Left cardiac atrium (tissue), 4 donors: ENCODE measurements at regions not wholly inside any gene's neighbourhood (a gene's known extent, or its start where the extent isn't known, plus 50 kb on each side); places are given as distances from the start of the nearest gene placed in this dataset.
"Not testable (repeated sequence)": the region's sequence is repeated elsewhere in the genome, so short reads cannot be mapped to it uniquely, and the experiment has no call there.

Source experiments
- ATAC-seq, 2 donors: fragments of 200-7000 bp; cut with Tn5 transposase; one replicate each; pipeline ENCODE4 v1.9.1; 2020; ENCODE audit warnings: mild to moderate bottlenecking in 2 of 2, moderate library complexity in 2 of 2
- DNase-seq: peaks from one replicate; pipeline ENCODE4 v3.0.0-alpha.2; 2020
- intact Hi-C, 2 donors: fragments of 100-400 bp; cut with DNase I; formaldehyde crosslinking; loops; one replicate each; pipeline versions ENCODE4 v1.14.1 to v1.15.1; 2022 to 2023
- donor health status: DM: no; HTN: yes; CAD: no.
- donor health status: DM: no; HTN: yes; CAD: no; lungs with severe emphysema.
- donor health status: DM: yes; HTN: yes; CAD: no.
- donor health status: Dilated cardiomyopathy.

- DNase-seq, intact Hi-C loops, ATAC-seq: not testable (repeated sequence)
These were observed 153.6 kb upstream of the BET1 start for GRCh38 chr7:94157659-94158306.

- ATAC-seq (no peak), DNase-seq (no peak)
- intact Hi-C loops: no loop called here
These were observed 156.7 kb upstream of the BET1 start for GRCh38 chr7:94160719-94161435.

GRCh38 chr7:94161476-94161875, 157.3 kb upstream of the BET1 start:
- DNase-seq: no peak
- ATAC-seq: no peak
- intact Hi-C loops: no loop called here

DNA sequence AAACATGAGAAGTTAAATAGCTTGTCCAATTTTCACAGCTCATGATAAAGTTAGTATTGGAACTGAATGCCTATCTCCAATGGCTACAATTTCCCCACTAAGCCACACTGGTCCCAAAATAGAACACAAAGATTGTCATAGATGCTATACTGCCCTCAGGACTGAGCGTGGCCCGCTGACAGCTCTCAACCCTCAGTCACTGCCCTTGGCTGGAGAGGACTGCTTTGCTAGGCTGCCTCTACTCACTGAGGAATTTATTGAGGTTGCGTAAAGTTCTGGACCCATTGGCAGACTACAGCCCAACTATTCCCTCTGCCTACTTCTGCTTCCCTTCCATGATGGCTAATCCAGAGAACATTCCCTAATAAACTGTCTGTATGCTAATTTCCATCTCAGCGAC, 165.5 kb upstream of the BET1 start:
- intact Hi-C loops: no loop called here
- ATAC-seq: no peak

GRCh38 chr7:94170836-94171235, 166.7 kb upstream of the BET1 start:
- intact Hi-C loops: no loop called here
- DNase-seq: no peak
- no peak for ATAC-seq

More for the DNA sequence above, 165.5 kb upstream of the BET1 start:
- no peak for DNase-seq

DNA sequence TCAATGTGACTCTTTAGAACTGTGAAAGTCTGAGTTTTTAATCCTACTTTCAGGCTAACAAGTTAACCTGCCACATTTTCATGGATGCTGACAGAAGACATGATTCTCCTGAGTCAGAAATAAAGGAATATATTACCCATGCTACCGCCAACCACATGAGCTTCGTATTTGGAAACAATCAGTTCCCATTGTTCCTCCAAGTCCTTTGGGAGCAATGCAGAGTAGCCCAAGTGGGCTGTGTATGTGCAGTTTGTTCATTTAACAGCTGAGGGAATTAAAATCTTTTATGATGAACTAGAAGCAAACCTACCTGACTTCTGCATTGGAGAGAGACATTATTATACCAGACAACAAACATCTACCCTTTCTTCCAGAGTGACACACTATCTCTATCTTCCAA, 169.3 kb upstream of the BET1 start:
- DNase-seq (no peak), ATAC-seq (no peak)
- intact Hi-C loops: no loop called here

- DNase-seq (no peak), ATAC-seq (no peak)
- intact Hi-C loops: no loop called here
These were observed 170.2 kb upstream of the BET1 start for GRCh38 chr7:94174375-94174774.

- intact Hi-C loops: no loop called here
- no peak for ATAC-seq
- DNase-seq: no peak
These were observed 170.8 kb upstream of the BET1 start for GRCh38 chr7:94174956-94175355.

DNA sequence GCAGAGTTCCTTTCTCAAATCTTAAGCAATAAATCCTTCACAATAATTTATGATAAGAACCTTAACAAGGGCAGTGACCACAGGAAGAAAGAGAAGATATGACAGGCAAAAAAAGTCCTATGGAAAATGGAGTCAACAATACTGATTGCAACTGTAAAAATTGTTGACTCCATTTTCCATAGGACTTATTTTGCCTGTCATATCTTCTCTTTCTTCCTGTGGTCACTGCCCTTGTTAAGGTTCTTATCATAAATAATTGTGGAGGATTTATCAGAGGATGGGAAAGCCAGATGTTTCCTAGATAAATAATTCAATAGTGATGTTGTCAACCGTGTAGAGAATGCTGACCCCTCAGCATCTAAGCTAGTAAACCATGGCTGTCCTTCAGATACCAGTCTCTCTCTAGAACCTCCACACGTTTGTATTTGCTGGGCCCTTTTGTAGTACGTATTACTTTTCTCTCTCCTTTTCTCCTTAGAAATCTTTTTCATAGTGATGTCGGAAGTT, 172.6 kb upstream of the BET1 start:
- ATAC-seq (no peak), DNase-seq (no peak)
- intact Hi-C loops: no loop called here

DNA sequence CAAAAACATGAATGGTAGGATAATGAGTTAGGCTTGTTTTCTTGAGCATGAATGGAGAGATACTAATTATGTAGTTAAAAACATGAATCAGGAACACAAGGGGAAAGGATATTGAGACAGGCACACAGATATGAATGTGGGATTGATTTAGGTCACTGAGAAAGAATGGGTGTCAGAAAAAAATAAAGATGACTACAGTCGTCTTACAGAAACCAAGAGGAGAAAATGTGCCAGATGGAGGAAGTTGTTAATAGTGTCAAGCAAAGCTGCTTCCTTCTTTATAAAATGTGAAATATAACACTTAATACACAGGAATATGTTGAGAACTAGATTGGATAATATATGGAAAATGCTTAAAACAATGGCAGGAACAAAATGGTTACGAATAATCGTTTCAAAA, 173.3 kb upstream of the BET1 start:
- DNase-seq (no peak), ATAC-seq (no peak)
- intact Hi-C loops: no loop called here

DNA sequence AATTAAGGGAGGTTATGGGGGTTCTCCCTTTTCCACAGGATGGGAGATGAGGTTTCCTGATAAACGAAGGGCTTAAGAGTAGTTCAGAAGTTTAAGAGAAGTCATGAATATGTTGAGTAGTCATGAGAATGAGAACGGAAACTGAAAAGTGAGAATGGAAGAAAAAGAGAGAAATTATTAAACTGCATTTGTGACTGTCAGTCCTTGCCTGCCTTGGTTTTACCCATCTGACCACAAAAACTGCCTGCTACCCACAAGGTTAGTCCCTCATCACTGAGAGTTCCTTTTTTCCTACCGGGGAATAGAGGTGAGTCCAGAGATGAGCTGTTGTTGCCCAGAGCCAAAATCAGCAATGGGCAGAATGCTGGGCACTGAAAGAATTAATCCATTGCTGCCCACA, 174.1 kb upstream of the BET1 start:
- intact Hi-C loops: no loop called here
- no peak for DNase-seq
- no peak for ATAC-seq

DNA sequence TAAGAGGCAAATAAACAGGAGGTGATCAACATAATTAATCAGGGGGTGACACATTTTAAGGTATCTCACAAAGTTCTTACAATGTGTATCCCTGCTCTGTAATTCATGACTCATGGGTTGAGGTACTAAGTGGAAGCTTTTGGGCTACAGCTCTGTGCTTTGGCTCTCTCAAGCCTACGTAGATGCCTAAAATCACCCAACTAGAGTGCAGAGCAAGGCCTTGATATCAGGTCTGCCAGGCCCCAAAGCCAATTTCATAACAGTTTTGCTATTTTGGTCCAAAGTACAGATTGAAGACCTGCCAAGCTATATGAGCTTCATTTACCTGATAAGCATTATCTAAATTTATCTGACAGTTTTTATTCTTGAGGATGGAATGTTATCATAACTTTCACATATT, 175.3 kb upstream of the BET1 start:
- ATAC-seq: peak in 1 of 2 donors; percentile 22
- DNase-seq: no peak
- intact Hi-C loops: no loop called here

GRCh38 chr7:94182066-94182465, 177.9 kb upstream of the BET1 start:
- DNase-seq (no peak), ATAC-seq (no peak)
- intact Hi-C loops: no loop called here

GRCh38 chr7:94182721-94183120, 178.6 kb upstream of the BET1 start:
- no peak for DNase-seq
- ATAC-seq: no peak
- intact Hi-C loops: no loop called here

DNA sequence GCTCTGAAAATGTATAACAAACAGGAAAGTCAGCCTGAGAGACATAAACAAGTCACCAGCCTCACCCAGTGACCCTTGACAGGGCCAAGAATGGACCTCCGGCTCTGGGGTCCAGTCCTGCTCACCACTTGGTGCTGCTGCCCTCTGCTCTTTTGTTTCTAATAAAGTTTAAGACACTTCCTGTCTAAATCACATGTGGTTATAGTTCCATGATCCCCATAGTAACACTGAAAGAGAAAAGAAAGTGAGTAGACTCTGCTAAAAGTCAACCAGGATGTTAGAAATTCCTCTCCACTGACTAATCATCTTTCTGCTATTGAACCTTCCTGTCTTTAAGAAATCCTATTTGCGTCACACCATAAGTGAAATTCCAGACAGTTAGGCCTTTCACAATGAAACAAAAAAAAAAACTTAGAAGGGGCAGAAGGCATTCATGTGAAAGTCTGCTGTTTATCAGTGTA, 179.2 kb upstream of the BET1 start:
- intact Hi-C loops: no loop called here
- DNase-seq (peak; percentile 26), ATAC-seq (peak; percentile 92 to 99)

- intact Hi-C loops: no loop called here
- no peak for ATAC-seq
- DNase-seq: no peak
These were observed 179.7 kb upstream of the BET1 start for GRCh38 chr7:94183891-94184290.

GRCh38 chr7:94188350-94188749, 184.2 kb upstream of the BET1 start:
- ATAC-seq (no peak), DNase-seq (no peak)
- intact Hi-C loops: no loop called here

GRCh38 chr7:94190599-94191061, 186.5 kb upstream of the BET1 start:
- peak; percentile 17 for DNase-seq
- intact Hi-C loops: no loop called here
- peak in 1 of 2 donors; percentile 54 for ATAC-seq

DNA sequence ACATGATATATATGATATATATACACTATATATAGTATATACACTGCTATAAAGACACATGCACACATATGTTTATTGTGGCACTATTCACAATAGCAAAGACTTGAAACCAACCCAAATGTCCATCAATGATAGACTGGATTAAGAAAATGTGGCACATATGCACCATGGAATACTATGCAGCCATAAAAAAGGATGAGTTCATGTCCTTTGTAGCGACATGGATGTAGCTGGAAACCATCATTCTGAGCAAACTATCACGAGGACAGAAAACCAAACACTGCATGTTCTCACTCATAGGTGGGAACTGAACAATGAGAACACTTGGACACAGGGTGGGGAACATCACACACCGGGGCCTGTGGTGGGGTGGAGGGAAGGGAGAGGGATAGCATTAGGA, 190.3 kb upstream of the BET1 start:
- ATAC-seq, DNase-seq, intact Hi-C loops: not testable (repeated sequence)

DNA sequence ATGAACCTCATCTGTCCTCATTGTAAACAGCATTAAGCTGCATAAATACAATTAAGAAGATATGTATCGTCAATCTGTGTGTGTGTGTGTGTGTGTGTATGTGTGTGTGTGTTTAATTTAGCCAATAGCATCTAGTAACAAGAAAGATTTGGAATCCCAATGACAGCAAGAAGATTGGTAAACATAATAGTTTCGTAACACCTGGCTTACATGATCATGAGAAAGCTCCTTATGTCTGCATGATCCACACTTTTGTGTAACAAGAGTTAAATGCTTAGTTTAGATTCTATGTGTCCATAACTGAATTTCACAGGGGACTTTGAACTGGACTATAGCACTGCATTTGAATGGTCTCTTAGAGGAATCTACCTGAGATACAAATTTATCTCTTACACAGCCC, 191.0 kb upstream of the BET1 start:
- no peak for ATAC-seq
- DNase-seq: no peak
- intact Hi-C loops: no loop called here

- intact Hi-C loops: no loop called here
- ATAC-seq: no peak
These were observed 191.7 kb upstream of the BET1 start for GRCh38 chr7:94195813-94196212.

More at GRCh38 chr7:94195813-94196212, 191.7 kb upstream of the BET1 start:
- no peak for DNase-seq
